Heart right ventricle (tissue), 16 donors: ENCODE measurements at regions not wholly inside any gene's neighbourhood (a gene's known extent, or its start where the extent isn't known, plus 50 kb on each side); places are given as distances from the start of the nearest gene placed in this dataset.

Experiments
- ATAC-seq, 8 donors: fragments of 200-7000 bp; cut with Tn5 transposase; one replicate each; pipeline ENCODE4 v1.9.1; 2020; ENCODE audit warnings: mild to moderate bottlenecking in 8 of 8, moderate library complexity in 8 of 8, moderate number of reproducible peaks in 1 of 8
- DNase-seq, 2 donors: peaks; one replicate each; pipeline ENCODE4 v3.0.0-alpha.2; 2020
- H3K27ac ChIP-seq, 10 donors: fragments of 200-600 bp; sonication (generic) in 2 of 10; one replicate each; pipeline versions ENCODE4 v1.5.0 to v1.8.0; 2020 to 2022; ENCODE audit warnings: mild to moderate bottlenecking in 3 of 10
- H3K27me3 ChIP-seq, 7 donors: fragments of 200-600 bp; one replicate each; pipeline ENCODE4 v1.8.0; 2021 to 2022; ENCODE audit warnings: mild to moderate bottlenecking in 2 of 7
- H3K36me3 ChIP-seq, 9 donors: fragments of 200-600 bp; sonication (generic) in 1 of 9; one replicate each; pipeline versions ENCODE4 v1.5.0 to v1.8.0; 2020 to 2022; ENCODE audit warnings: mild to moderate bottlenecking in 2 of 9
- H3K4me1 ChIP-seq, 9 donors: fragments of 200-600 bp; sonication (generic) in 1 of 9; one replicate each; pipeline versions ENCODE4 v1.5.0 to v1.8.0; 2020 to 2022; ENCODE audit warnings: mild to moderate bottlenecking in 4 of 9
- H3K4me3 ChIP-seq, 10 donors: fragments of 200-600 bp; sonication (generic) in 2 of 10; one replicate each; pipeline versions ENCODE4 v1.5.0 to v1.8.0; 2020 to 2022; ENCODE audit warnings: mild to moderate bottlenecking in 7 of 10, moderate library complexity in 2 of 10
- H3K9me3 ChIP-seq, 11 donors: fragments of 200-600 bp in 10 of 11; sonication (generic) in 2 of 11; one replicate each; pipeline versions ENCODE4 v1.5.0 to v1.8.0; 2013 to 2022; ENCODE audit warnings: mild to moderate bottlenecking in 2 of 11, control low read depth in 1 of 11, moderate library complexity in 1 of 11
- CTCF ChIP-seq, 9 donors: fragments of 200-600 bp; sonication (generic) in 2 of 9; IDR thresholded peaks; one replicate each; pipeline versions ENCODE4 v1.5.0 to v1.8.0; 2021 to 2022; ENCODE audit warnings: antibody characterized with exemption in 9 of 9, mild to moderate bottlenecking in 5 of 9, moderate library complexity in 1 of 9
- WGBS, 2 donors: extraction: QIAGEN DNeasy Blood & Tissue Kit; methylation state at CpG; one replicate each; pipeline ENCODE4 v1.1.7; 2013; ENCODE audit warnings: inconsistent platforms in 1 of 2; 5-methylcytosine and 5-hydroxymethylcytosine counted together
- intact Hi-C, 10 donors: fragments of 100-400 bp; cut with DNase I; formaldehyde crosslinking; loops; one replicate each; pipeline versions ENCODE4 v1.11.1 to v1.14.2; 2022
- donor health status: Arrhythmogenic right ventricular cardiomyopathy.
- donor health status: ischemic (EF 13 %, LVEDD 7.1; RV severe dilation, severe dysfunction).
- donor health status: healthy with polysubstance abuse.
- donor health status: DM: no; HTN: yes; CAD: no.
- donor health status: DM: no; HTN: no; CAD: no.
- donor health status: ischemic (EF 25% LVEDD 6.9; RV normal size, moderate dysfunction).
- donor health status: ischemic (EF 25% LVEDD 5.7; RV mildly dilated, moderate dysfunction).
- donor health status: healthy.
- donor health status: DM: yes; HTN: yes; CAD: no.
- donor health status: Ischemic cardiomyopathy.
- donor health status: ischemic (EF 35%, LVEDD 5.7; RV mildly dilated, moderate dysfunction).
- donor health status: nonischemic (EF 11% LVEDD 7.7; RV severe dilation, severe dysfunction).
- donor health status: DM: yes; HTN: yes; CAD: no.
- donor health status: PGD.
- donor health status: ischemic (EF 29% LVEDD 5.4; RV normal size, mild dysfunction).
- donor health status: nonischemic (EF 23%, LVEDD 6.1; RV moderate dilation, normal function).

- no peak overlapping the region for H3K4me3 ChIP-seq
- no peak for TF ChIP-seq CTCF (IDR thresholded peaks at IDR 0.05)
- H3K27ac ChIP-seq: no peak overlapping the region
- H3K4me1 ChIP-seq: no peaks in the 10 kb centered on the region
- H3K9me3 ChIP-seq: peaks cover 0 to 19% (median 2%) of the 10 kb centered on the region in 11 donors
- intact Hi-C loops: no loop called here
- no peaks in the 10 kb centered on the region for H3K27me3 ChIP-seq
- H3K36me3 ChIP-seq: no peaks in the 10 kb centered on the region
- ATAC-seq (no peak), DNase-seq (no peak)
Measured at GRCh38 chr13:64909184-64909583, 2321.0 kb downstream of the PCDH9 start.

DNA sequence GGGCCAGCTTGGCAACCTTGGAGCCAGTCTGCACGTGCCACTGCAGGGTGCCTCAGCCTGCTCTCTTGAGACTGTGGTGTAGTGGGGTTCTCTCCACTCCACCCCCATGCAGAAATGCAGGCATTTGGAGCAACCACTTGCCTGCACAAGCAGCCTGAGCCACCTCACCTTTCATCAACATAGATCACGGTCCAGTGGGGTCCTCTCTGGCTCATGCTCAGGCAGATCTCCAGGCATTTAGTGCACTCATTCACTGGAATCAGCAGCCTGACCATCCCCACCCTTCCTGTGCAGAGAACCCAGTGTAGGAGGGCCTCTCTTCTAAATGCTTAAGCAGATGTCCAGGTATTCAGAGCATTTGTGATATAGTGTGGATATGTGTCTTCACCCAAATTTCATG, 2330.1 kb downstream of the PCDH9 start:
- no peak overlapping the region for H3K4me3 ChIP-seq
- H3K4me1 ChIP-seq: no peaks in the 10 kb centered on the region
- TF ChIP-seq CTCF (IDR thresholded peaks at IDR 0.05): no peak
- peaks cover 0 to 13% (median 0%) of the 10 kb centered on the region in 11 donors for H3K9me3 ChIP-seq
- intact Hi-C loops: no loop called here
- ATAC-seq (no peak), DNase-seq (no peak)
- 64 to 80% methylated on average over 2 of the region's 2 CpGs for WGBS, 2 donors
- H3K27me3 ChIP-seq: no peaks in the 10 kb centered on the region
- H3K36me3 ChIP-seq: no peaks in the 10 kb centered on the region
- no peak overlapping the region for H3K27ac ChIP-seq

DNA sequence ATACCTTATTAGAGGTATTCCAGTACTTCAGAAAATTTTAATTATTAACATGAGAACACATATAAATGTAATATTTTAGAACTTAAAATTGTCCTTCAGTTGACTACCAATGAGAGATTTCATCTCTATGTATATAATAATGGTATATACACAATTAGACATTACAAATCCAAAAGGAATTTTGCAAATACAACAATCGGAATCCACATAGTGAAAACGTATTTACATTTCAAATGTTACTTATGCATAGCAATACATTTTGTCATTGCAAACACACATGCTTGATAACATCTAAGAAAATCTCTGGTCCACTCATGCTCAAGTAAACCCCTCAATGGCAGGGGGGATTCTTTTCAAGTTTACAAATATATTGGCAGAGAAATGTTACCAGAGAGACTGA, 2345.2 kb downstream of the PCDH9 start:
- Histone ChIP-seq H3K27me3 (no peaks in the 10 kb centered on the region), H3K4me1 (no peaks in the 10 kb centered on the region), H3K27ac (no peak overlapping the region), H3K4me3 (no peak overlapping the region), H3K36me3 (no peaks in the 10 kb centered on the region), H3K9me3 (peaks cover 0 to 5% (median 0%) of the 10 kb centered on the region in 11 donors)
- DNase-seq (no peak), ATAC-seq (no peak)
- 75 to 78% methylated on average over 2 of the region's 2 CpGs for WGBS, 2 donors
- intact Hi-C loops: no loop called here
- TF ChIP-seq CTCF (IDR thresholded peaks at IDR 0.05): no peak

DNA sequence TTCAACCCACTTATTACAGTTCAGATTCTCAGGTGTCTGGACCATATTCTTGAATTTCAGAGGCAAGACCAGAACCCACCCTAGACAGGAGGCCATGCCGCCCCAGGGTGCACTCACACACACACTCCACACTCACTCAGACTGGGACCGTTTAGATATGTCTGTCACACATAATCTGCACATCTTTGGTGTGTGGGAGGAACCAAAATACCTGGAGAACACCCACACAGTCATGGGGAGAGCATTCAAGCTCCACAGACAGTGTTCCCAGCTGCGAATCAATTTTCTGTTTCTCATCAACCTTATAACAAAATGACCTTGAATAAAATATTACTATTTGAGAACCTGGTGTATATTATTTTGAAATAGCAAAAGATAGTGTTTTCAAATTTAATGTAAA, 2353.0 kb downstream of the PCDH9 start:
- Histone ChIP-seq H3K4me3 (no peak overlapping the region), H3K4me1 (no peaks in the 10 kb centered on the region), H3K27ac (no peak overlapping the region), H3K9me3 (peaks cover 0 to 15% (median 0%) of the 10 kb centered on the region in 11 donors), H3K36me3 (no peaks in the 10 kb centered on the region), H3K27me3 (no peaks in the 10 kb centered on the region)
- intact Hi-C loops: no loop called here
- no peak for DNase-seq
- no peak for TF ChIP-seq CTCF (IDR thresholded peaks at IDR 0.05)
- no peak for ATAC-seq
- 72 to 80% methylated on average over 3 of the region's 3 CpGs for WGBS, 2 donors

DNA sequence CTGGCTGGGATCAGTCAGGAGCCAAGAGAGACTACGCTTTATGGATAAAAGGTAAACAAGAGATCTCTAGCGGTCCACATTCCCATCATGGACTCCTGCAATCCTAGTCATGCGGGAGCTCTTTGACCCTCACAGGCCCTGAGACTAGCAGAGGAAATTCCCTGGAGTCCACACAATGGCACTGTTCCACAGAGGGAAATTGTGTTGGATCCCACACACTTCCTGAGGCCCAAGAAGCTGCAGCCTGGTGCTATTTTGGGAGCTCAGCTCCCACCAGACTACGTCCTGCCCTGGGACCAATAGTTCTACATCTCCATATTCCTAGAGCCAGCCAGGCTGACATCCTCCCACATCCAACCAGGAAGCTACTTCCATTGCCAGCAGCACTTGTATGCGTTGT, 2358.4 kb downstream of the PCDH9 start:
- Histone ChIP-seq H3K9me3 (peaks cover 0 to 41% (median 11%) of the 10 kb centered on the region in 11 donors), H3K36me3 (no peaks in the 10 kb centered on the region), H3K4me1 (no peaks in the 10 kb centered on the region), H3K27ac (peak overlapping the region in 1 of 10 donors; percentile 3), H3K4me3 (no peak overlapping the region), H3K27me3 (no peaks in the 10 kb centered on the region)
- intact Hi-C loops: no loop called here
- peak in 7 of 8 donors; percentile 20 to 79 (median 41) for ATAC-seq
- 56% methylated on average over 5 of the region's 5 CpGs for WGBS, 2 donors
- peak in 1 of 2 donors; percentile 55 for DNase-seq
- TF ChIP-seq CTCF (IDR thresholded peaks at IDR 0.05): no peak
